ENCODE measurements at regions not wholly inside any gene's neighbourhood (a gene's known extent, or its start where the extent isn't known, plus 50 kb on each side); places are given as distances from the start of the nearest gene placed in this dataset.

GRCh38 chr7:41576166-41576565 is 126.7 kb downstream of the INHBA start:
- TF ChIP-seq CTCF (IDR thresholded peaks at IDR 0.05) (no peak), POLR2A (IDR thresholded peaks at IDR 0.05) (no peak)
